ENCODE measurements at regions not wholly inside any gene's neighbourhood (a gene's known extent, or its start where the extent isn't known, plus 50 kb on each side); places are given as distances from the start of the nearest gene placed in this dataset.

GRCh38 chr3:127342735-127343134, 54.9 kb upstream of the PRR20G start:
- no peak for DNase-seq

GRCh38 chr3:127339928-127340861, 52.3 kb upstream of the PRR20G start:
- no peak for DNase-seq

- DNase-seq = no peak
Observed at GRCh38 chr3:127339016-127339415, 51.2 kb upstream of the PRR20G start.

- no peak for DNase-seq
Observed at GRCh38 chr3:127337911-127338531, 50.2 kb upstream of the PRR20G start.
